Cardiac muscle cell (in vitro differentiated cells and primary cell): ENCODE measurements at regions not wholly inside any gene's neighbourhood (a gene's known extent, or its start where the extent isn't known, plus 50 kb on each side); places are given as distances from the start of the nearest gene placed in this dataset.

Experiments
- DNase-seq, 2 donors: peaks; one replicate each; pipeline versions ENCODE4 v3.0.0 to v3.0.0-alpha.2; 2010 to 2017; ENCODE audit warnings: low read depth in 1 of 2, low spot score in 1 of 2
- H3K27ac ChIP-seq: fragments of 200-600 bp; sonication (generic); 2 replicates; pipeline ENCODE4 v1.5.1; 2016
- H3K27me3 ChIP-seq: fragments of 200-600 bp; sonication (generic); 2 replicates; pipeline ENCODE4 v1.6.0; 2016; ENCODE audit warnings: control low read depth
- H3K36me3 ChIP-seq: fragments of 200-600 bp; sonication (generic); 2 replicates; pipeline ENCODE4 v1.5.1; 2016; ENCODE audit warnings: control low read depth
- H3K4me1 ChIP-seq: fragments of 200-600 bp; sonication (generic); 2 replicates; pipeline ENCODE4 v1.8.1; 2017; ENCODE audit warnings: low read depth, mild to moderate bottlenecking, mixed run types
- H3K4me3 ChIP-seq: fragments of 200-600 bp; sonication (generic); 2 replicates; pipeline ENCODE4 v1.5.1; 2016; ENCODE audit warnings: mild to moderate bottlenecking
- H3K9me3 ChIP-seq: fragments of 200-600 bp; sonication (generic); 2 replicates; pipeline ENCODE4 v1.5.1; 2017; ENCODE audit warnings: low read depth, mild to moderate bottlenecking, control low read depth
- CTCF ChIP-seq: IDR thresholded peaks from 2 replicates; pipeline ENCODE4 v1.5.1; 2012; ENCODE audit warnings: low read depth, mild to moderate bottlenecking, low read length

GRCh38 chr9:126219648-126220063 is 107.0 kb upstream of the MVB12B start:
- Histone ChIP-seq H3K4me1 (no peaks in the 10 kb centered on the region), H3K27ac (no peak overlapping the region), H3K27me3 (no peaks in the 10 kb centered on the region), H3K9me3 (no peaks in the 10 kb centered on the region), H3K36me3 (no peaks in the 10 kb centered on the region), H3K4me3 (no peak overlapping the region)
- no peak for TF ChIP-seq CTCF
- DNase-seq: no peak

- Histone ChIP-seq H3K9me3 (no peaks in the 10 kb centered on the region), H3K4me3 (no peak overlapping the region), H3K27ac (no peak overlapping the region), H3K36me3 (no peaks in the 10 kb centered on the region), H3K27me3 (no peaks in the 10 kb centered on the region), H3K4me1 (no peaks in the 10 kb centered on the region)
- no peak for DNase-seq
- no peak for TF ChIP-seq CTCF
Measured at GRCh38 chr9:126221480-126221879, 105.1 kb upstream of the MVB12B start.

- Histone ChIP-seq H3K27me3 (no peaks in the 10 kb centered on the region), H3K36me3 (no peaks in the 10 kb centered on the region), H3K4me1 (no peaks in the 10 kb centered on the region), H3K27ac (no peak overlapping the region), H3K9me3 (no peaks in the 10 kb centered on the region), H3K4me3 (no peak overlapping the region)
- DNase-seq: no peak
- no peak for TF ChIP-seq CTCF
Measured at GRCh38 chr9:126222363-126222834, 104.2 kb upstream of the MVB12B start.

- no peak for TF ChIP-seq CTCF
- H3K27me3 ChIP-seq: no peaks in the 10 kb centered on the region
- H3K9me3 ChIP-seq: no peaks in the 10 kb centered on the region
- no peaks in the 10 kb centered on the region for H3K36me3 ChIP-seq
- H3K27ac ChIP-seq: no peak overlapping the region
- H3K4me3 ChIP-seq: no peak overlapping the region
- no peaks in the 10 kb centered on the region for H3K4me1 ChIP-seq
- DNase-seq: no peak
Measured at GRCh38 chr9:126222835-126223431, 103.7 kb upstream of the MVB12B start.

GRCh38 chr9:126223798-126224531 is 102.7 kb upstream of the MVB12B start:
- no peaks in the 10 kb centered on the region for H3K27me3 ChIP-seq
- no peak overlapping the region for H3K27ac ChIP-seq
- H3K4me3 ChIP-seq: no peak overlapping the region
- no peak for DNase-seq
- TF ChIP-seq CTCF: no peak
- H3K36me3 ChIP-seq: no peaks in the 10 kb centered on the region
- no peaks in the 10 kb centered on the region for H3K9me3 ChIP-seq
- no peaks in the 10 kb centered on the region for H3K4me1 ChIP-seq
